ENCODE measurements at regions not wholly inside any gene's neighbourhood (a gene's known extent, or its start where the extent isn't known, plus 50 kb on each side); places are given as distances from the start of the nearest gene placed in this dataset.

DNA sequence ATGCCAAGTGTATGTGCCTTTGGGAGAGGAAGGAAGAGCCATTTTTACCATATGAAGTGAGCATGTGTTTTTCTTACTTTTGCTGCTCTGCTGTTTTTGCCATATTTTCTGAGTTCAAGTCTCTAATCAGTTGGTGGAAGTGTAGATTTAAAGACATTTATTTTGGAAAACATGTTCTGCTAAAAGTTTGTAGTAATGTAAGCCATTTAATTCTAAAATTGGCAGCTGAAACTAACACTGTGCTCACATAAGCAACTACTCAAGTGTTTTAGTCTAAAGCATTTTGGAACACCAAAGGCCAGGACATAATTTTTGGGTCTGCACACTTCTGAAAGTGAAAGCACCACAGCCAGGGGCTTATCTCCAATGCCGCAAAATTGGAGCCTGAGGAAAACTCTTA, 363.4 kb upstream of the ZNF608 start:
- TF ChIP-seq, protein P1, sequence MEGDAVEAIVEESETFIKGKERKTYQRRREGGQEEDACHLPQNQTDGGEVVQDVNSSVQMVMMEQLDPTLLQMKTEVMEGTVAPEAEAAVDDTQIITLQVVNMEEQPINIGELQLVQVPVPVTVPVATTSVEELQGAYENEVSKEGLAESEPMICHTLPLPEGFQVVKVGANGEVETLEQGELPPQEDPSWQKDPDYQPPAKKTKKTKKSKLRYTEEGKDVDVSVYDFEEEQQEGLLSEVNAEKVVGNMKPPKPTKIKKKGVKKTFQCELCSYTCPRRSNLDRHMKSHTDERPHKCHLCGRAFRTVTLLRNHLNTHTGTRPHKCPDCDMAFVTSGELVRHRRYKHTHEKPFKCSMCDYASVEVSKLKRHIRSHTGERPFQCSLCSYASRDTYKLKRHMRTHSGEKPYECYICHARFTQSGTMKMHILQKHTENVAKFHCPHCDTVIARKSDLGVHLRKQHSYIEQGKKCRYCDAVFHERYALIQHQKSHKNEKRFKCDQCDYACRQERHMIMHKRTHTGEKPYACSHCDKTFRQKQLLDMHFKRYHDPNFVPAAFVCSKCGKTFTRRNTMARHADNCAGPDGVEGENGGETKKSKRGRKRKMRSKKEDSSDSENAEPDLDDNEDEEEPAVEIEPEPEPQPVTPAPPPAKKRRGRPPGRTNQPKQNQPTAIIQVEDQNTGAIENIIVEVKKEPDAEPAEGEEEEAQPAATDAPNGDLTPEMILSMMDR (IDR thresholded peaks at IDR 0.05) = no peak
- TF ChIP-seq POLR2A (IDR thresholded peaks at IDR 0.05) = no peak
